Panc1 (cell line): ENCODE measurements at regions not wholly inside any gene's neighbourhood (a gene's known extent, or its start where the extent isn't known, plus 50 kb on each side); places are given as distances from the start of the nearest gene placed in this dataset.

Experiments
- ATAC-seq: fragments of 200-7000 bp; cut with Tn5 transposase; 2 replicates; pipeline ENCODE4 v1.9.1; 2020; ENCODE audit warnings: mild to moderate bottlenecking, moderate library complexity
- BruUV-seq: library from RNA; stranded (reverse); fragments of 400-500 nt; replicated peaks from 2 replicates; lab custom pipeline; 2021; lab: Mats Ljungman, UMichigan
- CTCF ChIA-PET: fragments of 300-600 bp; sonication (Branson Sonifier 250); formaldehyde crosslinking; loops from one replicate; lab custom pipeline; 2022; ENCODE audit warnings: antibody characterized with exemption; lab: Charles Lee
- POLR2A ChIA-PET: fragments of 300-600 bp; sonication (Branson Sonifier 250); formaldehyde crosslinking; loops from one replicate; lab custom pipeline; 2022; ENCODE audit warnings: antibody characterized with exemption; lab: Charles Lee
- DNase-seq: peaks from one replicate; pipeline ENCODE4 v3.0.0-alpha.2; 2010; ENCODE audit warnings: low read depth, low spot score
- H3K27ac ChIP-seq: 2 replicates; pipeline ENCODE4 v1.5.1; 2011; ENCODE audit warnings: mild to moderate bottlenecking, low read length, inconsistent platforms
- H3K27me3 ChIP-seq: fragments of 200-500 bp; sonication (Bioruptor generic); 2 replicates; pipeline ENCODE4 v1.6.0; 2014; ENCODE audit warnings: low read length, inconsistent platforms; ENCODE audit not compliant: control insufficient read depth, insufficient read depth
- H3K36me3 ChIP-seq: fragments of 200-500 bp; sonication (Bioruptor generic); 2 replicates; pipeline ENCODE4 v1.5.1; 2014; ENCODE audit warnings: inconsistent platforms, mild to moderate bottlenecking, low read length, moderate library complexity; ENCODE audit not compliant: control insufficient read depth, insufficient read depth
- H3K4me1 ChIP-seq: 2 replicates; pipeline ENCODE4 v1.5.1; 2011; ENCODE audit warnings: inconsistent platforms, mild to moderate bottlenecking, low read length, moderate library complexity; ENCODE audit not compliant: control insufficient read depth, insufficient read depth
- H3K4me3 ChIP-seq, 2 experiments: 2 replicates each; pipeline ENCODE4 v1.5.1; 2011 to 2012; ENCODE audit warnings: low read depth in 2 of 2, low read length in 2 of 2, mild to moderate bottlenecking in 2 of 2, inconsistent platforms in 1 of 2, moderate library complexity in 1 of 2
- H3K9me3 ChIP-seq: fragments of 200-500 bp; sonication (Bioruptor generic); 2 replicates; pipeline ENCODE4 v1.5.1; 2014; ENCODE audit warnings: low read depth, mild to moderate bottlenecking, inconsistent platforms, low read length, moderate library complexity; ENCODE audit not compliant: control insufficient read depth, insufficient read depth
- POLR2AphosphoS5 ChIP-seq: IDR thresholded peaks from 2 replicates; pipeline ENCODE4 v1.6.1; 2012; ENCODE audit warnings: mild to moderate bottlenecking, low read depth, low read length, moderate library complexity
- SIN3A ChIP-seq: IDR thresholded peaks from 2 replicates; pipeline ENCODE4 v1.6.1; 2012; ENCODE audit warnings: low read depth, mild to moderate bottlenecking, low read length, moderate library complexity, borderline replicate concordance; ENCODE audit not compliant: insufficient read depth
- TCF7L2 ChIP-seq: IDR thresholded peaks from 2 replicates; pipeline ENCODE4 v1.6.1; 2011; ENCODE audit warnings: mild to moderate bottlenecking, low read depth, low read length, inconsistent platforms
- in situ Hi-C: cut with HindIII; loops from 2 replicates; pipeline ENCODE4 v1.10.0; 2016; ENCODE audit warnings: low sequenced_read_pairs, low pct_unique_long_range_greater_than_20kb
- intact Hi-C: fragments of 100-400 bp; cut with micrococcal nuclease; formaldehyde crosslinking; loops from one replicate; pipeline ENCODE4 v1.10.0; 2022; ENCODE audit not compliant: unreplicated experiment
- TF ChIP-seq, protein P1 (sequence below): fragments of 450-650 bp; IDR thresholded peaks from 2 replicates; pipeline ENCODE4 v1.5.1; 2017; ENCODE audit warnings: mild to moderate bottlenecking
- TF ChIP-seq, protein P2 (sequence below), 2 experiments: IDR thresholded peaks; 2 replicates each; pipeline ENCODE4 v1.6.1; 2011 to 2012; ENCODE audit warnings: low read depth in 2 of 2, control low read depth in 1 of 2, low read length in 1 of 2, mild to moderate bottlenecking in 1 of 2, moderate library complexity in 1 of 2; ENCODE audit not compliant: insufficient read depth in 1 of 2

GRCh38 chr7:109059089-109059488 is 489.4 kb downstream of the DNAJB9 start:
- TF ChIP-seq, protein P1, sequence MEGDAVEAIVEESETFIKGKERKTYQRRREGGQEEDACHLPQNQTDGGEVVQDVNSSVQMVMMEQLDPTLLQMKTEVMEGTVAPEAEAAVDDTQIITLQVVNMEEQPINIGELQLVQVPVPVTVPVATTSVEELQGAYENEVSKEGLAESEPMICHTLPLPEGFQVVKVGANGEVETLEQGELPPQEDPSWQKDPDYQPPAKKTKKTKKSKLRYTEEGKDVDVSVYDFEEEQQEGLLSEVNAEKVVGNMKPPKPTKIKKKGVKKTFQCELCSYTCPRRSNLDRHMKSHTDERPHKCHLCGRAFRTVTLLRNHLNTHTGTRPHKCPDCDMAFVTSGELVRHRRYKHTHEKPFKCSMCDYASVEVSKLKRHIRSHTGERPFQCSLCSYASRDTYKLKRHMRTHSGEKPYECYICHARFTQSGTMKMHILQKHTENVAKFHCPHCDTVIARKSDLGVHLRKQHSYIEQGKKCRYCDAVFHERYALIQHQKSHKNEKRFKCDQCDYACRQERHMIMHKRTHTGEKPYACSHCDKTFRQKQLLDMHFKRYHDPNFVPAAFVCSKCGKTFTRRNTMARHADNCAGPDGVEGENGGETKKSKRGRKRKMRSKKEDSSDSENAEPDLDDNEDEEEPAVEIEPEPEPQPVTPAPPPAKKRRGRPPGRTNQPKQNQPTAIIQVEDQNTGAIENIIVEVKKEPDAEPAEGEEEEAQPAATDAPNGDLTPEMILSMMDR = no peak
- TF ChIP-seq, protein P2, sequence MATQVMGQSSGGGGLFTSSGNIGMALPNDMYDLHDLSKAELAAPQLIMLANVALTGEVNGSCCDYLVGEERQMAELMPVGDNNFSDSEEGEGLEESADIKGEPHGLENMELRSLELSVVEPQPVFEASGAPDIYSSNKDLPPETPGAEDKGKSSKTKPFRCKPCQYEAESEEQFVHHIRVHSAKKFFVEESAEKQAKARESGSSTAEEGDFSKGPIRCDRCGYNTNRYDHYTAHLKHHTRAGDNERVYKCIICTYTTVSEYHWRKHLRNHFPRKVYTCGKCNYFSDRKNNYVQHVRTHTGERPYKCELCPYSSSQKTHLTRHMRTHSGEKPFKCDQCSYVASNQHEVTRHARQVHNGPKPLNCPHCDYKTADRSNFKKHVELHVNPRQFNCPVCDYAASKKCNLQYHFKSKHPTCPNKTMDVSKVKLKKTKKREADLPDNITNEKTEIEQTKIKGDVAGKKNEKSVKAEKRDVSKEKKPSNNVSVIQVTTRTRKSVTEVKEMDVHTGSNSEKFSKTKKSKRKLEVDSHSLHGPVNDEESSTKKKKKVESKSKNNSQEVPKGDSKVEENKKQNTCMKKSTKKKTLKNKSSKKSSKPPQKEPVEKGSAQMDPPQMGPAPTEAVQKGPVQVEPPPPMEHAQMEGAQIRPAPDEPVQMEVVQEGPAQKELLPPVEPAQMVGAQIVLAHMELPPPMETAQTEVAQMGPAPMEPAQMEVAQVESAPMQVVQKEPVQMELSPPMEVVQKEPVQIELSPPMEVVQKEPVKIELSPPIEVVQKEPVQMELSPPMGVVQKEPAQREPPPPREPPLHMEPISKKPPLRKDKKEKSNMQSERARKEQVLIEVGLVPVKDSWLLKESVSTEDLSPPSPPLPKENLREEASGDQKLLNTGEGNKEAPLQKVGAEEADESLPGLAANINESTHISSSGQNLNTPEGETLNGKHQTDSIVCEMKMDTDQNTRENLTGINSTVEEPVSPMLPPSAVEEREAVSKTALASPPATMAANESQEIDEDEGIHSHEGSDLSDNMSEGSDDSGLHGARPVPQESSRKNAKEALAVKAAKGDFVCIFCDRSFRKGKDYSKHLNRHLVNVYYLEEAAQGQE (IDR thresholded peaks at IDR 0.05; ENCODE audit: insufficient read depth in 1 of 2, low read depth in 2 of 2, low read length in 1 of 2) = no peak
- TF ChIP-seq SIN3A = no peak
- TF ChIP-seq POLR2AphosphoS5 = no peak
- Histone ChIP-seq H3K27me3 (no peaks in the 10 kb centered on the region), H3K9me3 (no peaks in the 10 kb centered on the region), H3K36me3 (no peaks in the 10 kb centered on the region), H3K4me3 (no peak overlapping the region), H3K4me1 (no peaks in the 10 kb centered on the region), H3K27ac (no peak overlapping the region)
- in situ Hi-C loops = no loop called here
- no peak for ATAC-seq
- intact Hi-C loops = no loop called here
- ChIA-PET POLR2A (no interaction called here), CTCF (no interaction called here)
- no TSS peak for BruUV-seq
- DNase-seq = no peak

GRCh38 chr7:109062798-109063197 is 493.1 kb downstream of the DNAJB9 start:
- ChIA-PET CTCF (no interaction called here), POLR2A (no interaction called here)
- DNase-seq = no peak
- BruUV-seq = no TSS peak
- Histone ChIP-seq H3K9me3 (no peaks in the 10 kb centered on the region), H3K4me1 (no peaks in the 10 kb centered on the region), H3K36me3 (no peaks in the 10 kb centered on the region), H3K4me3 (no peak overlapping the region), H3K27me3 (no peaks in the 10 kb centered on the region), H3K27ac (no peak overlapping the region)
- in situ Hi-C loops (no loop called here), intact Hi-C loops (no loop called here)
- no peak for ATAC-seq
- TF ChIP-seq SIN3A = no peak
- TF ChIP-seq, protein P1 = no peak
- TF ChIP-seq, protein P2 (IDR thresholded peaks at IDR 0.05; ENCODE audit: insufficient read depth in 1 of 2, low read depth in 2 of 2, low read length in 1 of 2) = no peak
- TF ChIP-seq TCF7L2 = no peak
- no peak for TF ChIP-seq POLR2AphosphoS5
